ENCODE measurements at regions not wholly inside any gene's neighbourhood (a gene's known extent, or its start where the extent isn't known, plus 50 kb on each side); places are given as distances from the start of the nearest gene placed in this dataset.

GRCh38 chr13:40095695-40096356 is 440.4 kb downstream of the COG6 start:
- Histone ChIP-seq H3K27me3 (replicated peaks in 1 of 2; ENCODE audit: control insufficient read depth in 2 of 2, insufficient read depth in 2 of 2, low read length in 1 of 2) (peaks cover 4 to 10% of the 10 kb centered on the region in 2 experiments), H3K4me2 (ENCODE audit: control insufficient read depth, insufficient read depth) (no peak overlapping the region), H2AFZ (ENCODE audit: control insufficient read depth, low read depth, low read length) (no peak overlapping the region), H3K4me3 (no peak overlapping the region), H4K20me1 (ENCODE audit: control insufficient read depth, insufficient read depth) (no peaks in the 10 kb centered on the region), H3K4me1 (ENCODE audit: control insufficient read depth, insufficient read depth, low read length) (no peaks in the 10 kb centered on the region), H3K9ac (ENCODE audit: control insufficient read depth, insufficient read depth, low read length) (no peak overlapping the region), H3K27ac (ENCODE audit: control insufficient read depth, insufficient read depth) (no peak overlapping the region), H3K36me3 (ENCODE audit: control insufficient read depth in 2 of 2, insufficient read depth in 2 of 2, low read length in 1 of 2) (no peaks in the 10 kb centered on the region), H3K79me2 (ENCODE audit: control insufficient read depth, insufficient read depth, low read length) (no peaks in the 10 kb centered on the region), H3K9me3 (replicated peaks; ENCODE audit: control insufficient read depth, insufficient read depth, low read length) (peaks cover 10% of the 10 kb centered on the region)
- FAIRE-seq (no peak), ATAC-seq (no peak), DNase-seq (ENCODE audit: low read depth, low spot score) (no peak)
- ChIA-PET CTCF (interaction anchor here (2.2 kb wide), 1 partner anchor 26 kb away, joined by 6 read pairs; no protein-coding TSS in a partner anchor), POLR2A (no interaction called here), SMC1A (ENCODE audit: uncharacterized antibody, unreplicated experiment) (no interaction called here), RAD21 (ENCODE audit: unreplicated experiment) (no interaction called here)
- BruUV-seq (replicated peaks): no TSS peak
- in situ Hi-C loops (cut with MboI): no loop called here
- intact Hi-C loops (cut with micrococcal nuclease; ENCODE audit: unreplicated experiment): no loop called here
- WGBS (ENCODE audit: insufficient coverage, insufficient replicate concordance, low lambda C conversion rate, missing lambda C conversion rate): 54% methylated on average over 9 of the region's 9 CpGs
- TF ChIP-seq NFYA (IDR thresholded peaks at IDR 0.05; ENCODE audit: borderline replicate concordance, low read depth, low read length) (no peak), ETV6 (conservative IDR thresholded peaks at IDR 0.05 in 1 of 2, IDR thresholded peaks at IDR 0.05 in 1 of 2; ENCODE audit: borderline replicate concordance in 1 of 2, low read depth in 1 of 2) (no peak), ESRRA (IDR thresholded peaks at IDR 0.05; ENCODE audit: low read length) (no peak), STAT1 (conservative IDR thresholded peaks at IDR 0.05) (no peak), JUNB (IDR thresholded peaks at IDR 0.05) (no peak), ZBTB33 (IDR thresholded peaks at IDR 0.05) (no peak), ZZZ3 (IDR thresholded peaks at IDR 0.05; ENCODE audit: control insufficient read depth, insufficient read length, low read depth) (no peak), BHLHE40 (IDR thresholded peaks at IDR 0.05; ENCODE audit: borderline replicate concordance in 1 of 2, low read depth in 2 of 2, low read length in 1 of 2) (no peak), RUNX3 (IDR thresholded peaks at IDR 0.05; ENCODE audit: low read length) (no peak), TBL1XR1 (IDR thresholded peaks at IDR 0.05; ENCODE audit: low read depth, low read length) (no peak), PML (IDR thresholded peaks at IDR 0.05; ENCODE audit: low read length) (no peak), BRCA1 (IDR thresholded peaks at IDR 0.05; ENCODE audit: low read depth, low read length) (no peak), MXI1 (IDR thresholded peaks at IDR 0.05; ENCODE audit: low read depth, low read length) (no peak)
- TF ChIP-seq, protein P1, sequence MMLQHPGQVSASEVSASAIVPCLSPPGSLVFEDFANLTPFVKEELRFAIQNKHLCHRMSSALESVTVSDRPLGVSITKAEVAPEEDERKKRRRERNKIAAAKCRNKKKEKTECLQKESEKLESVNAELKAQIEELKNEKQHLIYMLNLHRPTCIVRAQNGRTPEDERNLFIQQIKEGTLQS (IDR thresholded peaks at IDR 0.05; ENCODE audit: borderline replicate concordance, extremely low read depth, low read depth, low read length): no peak
